ENCODE measurements at regions not wholly inside any gene's neighbourhood (a gene's known extent, or its start where the extent isn't known, plus 50 kb on each side); places are given as distances from the start of the nearest gene placed in this dataset.

GRCh38 chr12:82108615-82109014, 249.6 kb downstream of the CCDC59 start:
- TF ChIP-seq CTCF (IDR thresholded peaks at IDR 0.05 in 4 of 5, conservative IDR thresholded peaks at IDR 0.05 in 1 of 5) (no peak), POLR2A (IDR thresholded peaks at IDR 0.05) (no peak)

Data from gastrocnemius medialis (tissue), 4 donors.